Stimulated activated naive B cell treated with anti-CD40 and anti-IgM and Interleukin-4, amounts not matched to agents 10 μg/mL and 1 μg/mL and 100 μg/mL, for 72 hours (primary cell): ENCODE measurements at regions not wholly inside any gene's neighbourhood (a gene's known extent, or its start where the extent isn't known, plus 50 kb on each side); places are given as distances from the start of the nearest gene placed in this dataset.

Experiments used
- ATAC-seq, 2 donors: fragments of 150-1000 bp; cut with Tn5 transposase; replicated peaks; 2 replicates each; pipeline ENCODE4 v1.10.0; 2021; ENCODE audit warnings: moderate library complexity in 1 of 2
- DNase-seq: peaks from one replicate; pipeline ENCODE4 v3.0.0; 2021
- H3K27ac Mint-ChIP-seq: one replicate; pipeline ENCODE4 v1.8.0; 2022; ENCODE audit warnings: mild to moderate bottlenecking, mixed read lengths
- H3K27me3 Mint-ChIP-seq, 2 donors: one replicate each; pipeline ENCODE4 v1.8.0; 2022; ENCODE audit warnings: mixed read lengths in 2 of 2
- H3K36me3 Mint-ChIP-seq, 2 donors: one replicate each; pipeline ENCODE4 v1.8.0; 2022; ENCODE audit warnings: mixed read lengths in 2 of 2, mild to moderate bottlenecking in 1 of 2
- H3K4me1 Mint-ChIP-seq, 2 donors: one replicate each; pipeline ENCODE4 v1.8.0; 2022; ENCODE audit warnings: mixed read lengths in 2 of 2, mild to moderate bottlenecking in 1 of 2
- H3K4me3 Mint-ChIP-seq, 2 donors: one replicate each; pipeline ENCODE4 v1.8.0; 2022; ENCODE audit warnings: mild to moderate bottlenecking in 2 of 2, mixed read lengths in 2 of 2, moderate library complexity in 1 of 2
- H3K9me3 Mint-ChIP-seq, 2 donors: one replicate each; pipeline ENCODE4 v1.8.0; 2022; ENCODE audit warnings: mixed read lengths in 2 of 2, mild to moderate bottlenecking in 1 of 2

DNA sequence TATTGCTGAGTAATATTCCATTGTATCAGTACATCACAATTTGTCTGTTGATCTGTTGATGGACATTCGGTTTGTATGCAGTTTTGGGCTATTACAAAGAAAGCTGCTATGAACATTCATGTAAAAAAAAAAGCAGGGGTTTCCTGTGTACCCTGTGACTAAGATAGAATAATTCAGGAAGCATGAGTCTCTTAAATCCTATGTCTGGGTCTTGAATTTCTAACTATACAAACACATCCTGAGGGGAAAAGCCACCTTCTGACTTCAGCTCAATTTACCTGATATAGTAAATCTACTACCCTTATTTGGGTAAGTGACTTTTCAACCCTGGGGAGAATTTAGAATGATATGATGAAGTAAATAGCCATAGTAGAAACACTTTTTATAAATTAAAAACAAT is 94.6 kb upstream of the FUNDC1 start:
- ATAC-seq (no peak), DNase-seq (no peak)
- H3K4me1 Mint-ChIP-seq = no peaks in the 10 kb centered on the region
- no peak overlapping the region for H3K27ac Mint-ChIP-seq
- H3K9me3 Mint-ChIP-seq = no peaks in the 10 kb centered on the region
- H3K27me3 Mint-ChIP-seq = peaks cover 0 to 20% of the 10 kb centered on the region in 2 donors
- no peaks in the 10 kb centered on the region for H3K36me3 Mint-ChIP-seq
- H3K4me3 Mint-ChIP-seq = no peak overlapping the region

DNA sequence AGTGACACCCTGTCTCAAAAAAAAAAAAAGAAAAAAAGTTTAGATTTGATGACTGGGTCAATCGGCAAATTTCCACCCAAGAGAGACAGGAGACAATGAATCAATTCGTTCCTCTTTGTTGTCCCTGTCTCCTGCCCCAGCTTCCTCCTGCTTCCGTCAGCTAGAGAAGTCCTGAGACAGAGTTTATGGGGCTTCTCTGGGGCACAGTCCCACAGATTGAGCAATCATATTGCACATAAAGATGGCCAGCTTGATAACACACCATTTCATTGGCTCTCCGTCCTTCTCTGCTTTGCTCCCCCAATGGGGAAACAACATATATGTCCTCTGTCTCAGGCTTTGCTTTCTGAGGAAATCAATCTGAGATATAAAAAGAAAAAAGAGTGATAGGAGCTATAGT is 78.4 kb upstream of the FUNDC1 start:
- no peak for ATAC-seq
- no peaks in the 10 kb centered on the region for H3K36me3 Mint-ChIP-seq
- H3K9me3 Mint-ChIP-seq = no peaks in the 10 kb centered on the region
- peaks cover 4 to 5% of the 10 kb centered on the region in 2 donors for H3K27me3 Mint-ChIP-seq
- peaks cover 2 to 7% of the 10 kb centered on the region in 2 donors for H3K4me1 Mint-ChIP-seq
- DNase-seq = no peak
- H3K27ac Mint-ChIP-seq = no peak overlapping the region
- no peak overlapping the region for H3K4me3 Mint-ChIP-seq

DNA sequence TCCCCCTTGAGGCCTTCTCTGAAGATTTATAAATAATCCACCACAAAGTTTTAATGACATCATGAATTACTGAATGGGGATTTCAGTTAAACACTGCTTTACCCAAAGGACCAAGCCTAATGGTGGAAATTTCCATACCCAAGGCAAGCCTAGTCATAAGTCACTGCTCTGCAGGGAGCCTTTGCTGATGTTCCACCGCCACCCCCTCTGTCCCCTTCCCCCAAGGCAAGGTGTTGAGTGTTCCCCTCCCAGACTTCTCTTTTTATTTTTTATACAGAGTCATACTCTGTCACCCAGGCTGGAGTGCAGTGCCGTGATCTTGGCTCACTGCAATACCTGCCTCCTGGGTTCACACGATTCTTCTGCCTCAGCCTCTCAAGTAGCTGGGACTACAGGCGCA is 76.4 kb upstream of the FUNDC1 start:
- peaks cover 4 to 5% of the 10 kb centered on the region in 2 donors for H3K27me3 Mint-ChIP-seq
- no peaks in the 10 kb centered on the region for H3K36me3 Mint-ChIP-seq
- H3K9me3 Mint-ChIP-seq = no peaks in the 10 kb centered on the region
- no peak overlapping the region for H3K27ac Mint-ChIP-seq
- peaks cover 2 to 7% of the 10 kb centered on the region in 2 donors for H3K4me1 Mint-ChIP-seq
- DNase-seq (peak; percentile 6), ATAC-seq (peak; percentile 25 to 78)
- H3K4me3 Mint-ChIP-seq = no peak overlapping the region

DNA sequence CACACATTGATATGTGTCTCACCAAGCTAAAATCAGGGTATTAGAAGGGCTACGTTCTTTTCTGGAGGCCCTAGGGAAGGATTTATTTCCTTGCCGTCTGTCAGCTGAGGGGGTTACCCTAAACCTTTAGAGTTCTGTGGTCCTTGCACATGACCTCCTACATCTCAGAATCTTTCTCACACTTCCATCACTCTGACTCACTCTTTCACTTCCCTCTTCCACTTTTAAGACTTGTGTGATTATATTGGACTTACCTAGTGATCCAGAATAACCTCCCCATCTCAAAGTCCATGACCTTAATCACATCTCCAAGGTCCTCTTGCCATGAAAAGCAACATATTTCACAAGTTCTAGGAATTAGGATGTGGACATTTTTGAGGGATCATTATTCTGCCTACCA is 53.6 kb upstream of the FUNDC1 start:
- peak; percentile 13 for DNase-seq
- no peaks in the 10 kb centered on the region for H3K36me3 Mint-ChIP-seq
- H3K27me3 Mint-ChIP-seq = no peaks in the 10 kb centered on the region
- peak; percentile 100 for ATAC-seq
- no peak overlapping the region for H3K4me3 Mint-ChIP-seq
- H3K9me3 Mint-ChIP-seq = peaks cover 0 to 2% of the 10 kb centered on the region in 2 donors
- no peak overlapping the region for H3K27ac Mint-ChIP-seq
- H3K4me1 Mint-ChIP-seq = peaks cover 0 to 5% of the 10 kb centered on the region in 2 donors
